Endothelial cell of umbilical vein (primary cell): ENCODE measurements at regions not wholly inside any gene's neighbourhood (a gene's known extent, or its start where the extent isn't known, plus 50 kb on each side); places are given as distances from the start of the nearest gene placed in this dataset.

ENCODE experiments used
- BruUV-seq: library from RNA; stranded (reverse); fragments of 400-500 nt; replicated peaks from 2 replicates; lab custom pipeline; 2021; lab: Mats Ljungman, UMichigan
- CTCF ChIA-PET: fragments of 300-600, 350-600 bp; sonication (Branson Sonifier 250); formaldehyde crosslinking; loops from one replicate; lab custom pipeline; 2021; ENCODE audit warnings: antibody characterized with exemption, inconsistent platforms; lab: Charles Lee
- POLR2A ChIA-PET: fragments of 300-600, 350-600 bp; sonication (Branson Sonifier 250); formaldehyde crosslinking; loops from one replicate; lab custom pipeline; 2021; ENCODE audit warnings: antibody characterized with exemption, inconsistent platforms; lab: Charles Lee
- DNase-seq: peaks from one replicate; pipeline ENCODE4 v3.0.0-alpha.2; 2011; ENCODE audit warnings: low read depth, low spot score
- FAIRE-seq: peaks from 2 replicates; lab custom pipeline; 2011; peaks lifted over from hg19 to GRCh38; lab: Jason Lieb, UNC
- H2AFZ ChIP-seq: 2 replicates; pipeline ENCODE4 v1.6.0; 2012; ENCODE audit warnings: low read depth, low read length, control low read depth, inconsistent platforms
- H3K27ac ChIP-seq: 2 replicates; pipeline ENCODE4 v1.5.1; 2011; ENCODE audit warnings: low read depth, mild to moderate bottlenecking, control low read depth, low read length, moderate library complexity; ENCODE audit not compliant: insufficient read depth
- H3K27me3 ChIP-seq, 2 experiments: 2 replicates each; pipeline versions ENCODE4 v1.6.0 to v1.6.1; 2011; ENCODE audit warnings: low read length in 2 of 2, mixed read lengths in 1 of 2; ENCODE audit not compliant: control insufficient read depth in 2 of 2, insufficient read depth in 2 of 2
- H3K36me3 ChIP-seq, 2 experiments: 2 replicates in 1 of 2; 3 replicates in 1 of 2; pipeline ENCODE4 v1.5.1; 2011; ENCODE audit warnings: low read length in 2 of 2, mild to moderate bottlenecking in 1 of 2, moderate library complexity in 1 of 2; ENCODE audit not compliant: control insufficient read depth in 2 of 2, insufficient read depth in 2 of 2; ENCODE audit errors: extremely low read depth in 1 of 2
- H3K4me1 ChIP-seq: 3 replicates; pipeline ENCODE4 v1.5.1; 2011; ENCODE audit warnings: mild to moderate bottlenecking, low read length; ENCODE audit not compliant: control insufficient read depth, insufficient read depth; ENCODE audit errors: extremely low read depth
- H3K4me2 ChIP-seq: 2 replicates; pipeline ENCODE4 v1.6.1; 2011; ENCODE audit warnings: low read length, control low read depth, mixed read lengths; ENCODE audit not compliant: insufficient read depth
- H3K4me3 ChIP-seq, 3 experiments: fragments of 200-600 bp in 1 of 3; sonication (generic), shearing (Covaris generic) in 1 of 3; replicated peaks in 1 of 3; 2 replicates each; pipeline ENCODE4 v1.5.1; 2011 to 2016; ENCODE audit warnings: control low read depth in 3 of 3, low read length in 3 of 3, mild to moderate bottlenecking in 2 of 3, inconsistent platforms in 1 of 3, low read depth in 1 of 3, moderate library complexity in 1 of 3; ENCODE audit not compliant: insufficient read depth in 1 of 3
- H3K79me2 ChIP-seq: 2 replicates; pipeline ENCODE4 v1.6.0; 2012; ENCODE audit warnings: low read length, inconsistent platforms; ENCODE audit not compliant: control insufficient read depth, insufficient read depth
- H3K9ac ChIP-seq: replicated peaks from 2 replicates; pipeline ENCODE3; 2011; ENCODE audit warnings: low read length, control low read depth; ENCODE audit not compliant: insufficient read depth; ENCODE audit errors: extremely low read depth
- H3K9me1 ChIP-seq: replicated peaks from 3 replicates; pipeline ENCODE4 v1.6.0; 2011; ENCODE audit warnings: mild to moderate bottlenecking, low read length; ENCODE audit not compliant: control insufficient read depth, insufficient read depth; ENCODE audit errors: extremely low read depth
- H3K9me3 ChIP-seq: replicated peaks from 2 replicates; pipeline ENCODE4 v1.5.1; 2012; ENCODE audit warnings: low read length, inconsistent platforms; ENCODE audit not compliant: control insufficient read depth, insufficient read depth
- H4K20me1 ChIP-seq: replicated peaks from 2 replicates; pipeline ENCODE3; 2011; ENCODE audit warnings: mild to moderate bottlenecking, low read length; ENCODE audit not compliant: control insufficient read depth, insufficient read depth; ENCODE audit errors: extremely low read depth
- EZH2 ChIP-seq: IDR thresholded peaks from 2 replicates; pipeline ENCODE4 v1.6.1; 2012; ENCODE audit warnings: borderline replicate concordance, low read depth, mild to moderate bottlenecking, moderate library complexity, low read length, inconsistent platforms; ENCODE audit not compliant: severe bottlenecking
- FOS ChIP-seq: IDR thresholded peaks from 2 replicates; pipeline ENCODE4 v1.6.1; 2011; ENCODE audit warnings: mild to moderate bottlenecking, low read length, moderate library complexity, borderline replicate concordance; ENCODE audit not compliant: insufficient read depth
- GATA2 ChIP-seq: IDR thresholded peaks from 2 replicates; pipeline ENCODE4 v1.7.0; 2011; ENCODE audit warnings: low read depth, mild to moderate bottlenecking, moderate library complexity, mixed read lengths, low read length; ENCODE audit not compliant: insufficient read length, insufficient read depth
- JUN ChIP-seq: IDR thresholded peaks from 2 replicates; pipeline ENCODE4 v1.6.1; 2011; ENCODE audit warnings: borderline replicate concordance, low read depth; ENCODE audit not compliant: insufficient read length, insufficient read depth
- MAX ChIP-seq: IDR thresholded peaks from 2 replicates; pipeline ENCODE4 v1.6.1; 2011; ENCODE audit not compliant: insufficient read depth, insufficient read length
- MYC ChIP-seq: IDR thresholded peaks from one replicate; pipeline ENCODE4 v1.6.1; 2011; ENCODE audit warnings: mild to moderate bottlenecking, low read depth, low read length
- POLR2A ChIP-seq: IDR thresholded peaks from 2 replicates; pipeline ENCODE4 v1.6.1; 2012; ENCODE audit warnings: low read depth, mild to moderate bottlenecking, control low read depth, low read length
- POLR2AphosphoS5 ChIP-seq: IDR thresholded peaks from 2 replicates; pipeline ENCODE4 v1.6.1; 2012; ENCODE audit warnings: low read depth, mild to moderate bottlenecking, control low read depth, low read length, moderate library complexity; ENCODE audit not compliant: insufficient read depth
- dilution Hi-C: fragments of 300-500 bp; cut with MboI; formaldehyde crosslinking; loops from one replicate; pipeline ENCODE4 v1.15.0; 2019; ENCODE audit warnings: low sequenced_read_pairs; ENCODE audit not compliant: extremely low pct_ligation_motif_present
- intact Hi-C: fragments of 100-400 bp; cut with micrococcal nuclease; formaldehyde crosslinking; loops from one replicate; pipeline ENCODE4 v1.10.0; 2022
- TF ChIP-seq, protein P1 (sequence below), 2 donors: IDR thresholded peaks; 1 replicate in 1 of 2; 2 replicates in 1 of 2; pipeline ENCODE4 v1.5.1; 2011; ENCODE audit warnings: low read length in 2 of 2, mild to moderate bottlenecking in 2 of 2, moderate library complexity in 2 of 2, control low read depth in 1 of 2, inconsistent platforms in 1 of 2, low read depth in 1 of 2; ENCODE audit not compliant: insufficient read depth in 1 of 2; ENCODE audit errors: extremely low read depth in 1 of 2

- no TSS peak for BruUV-seq
- CTCF ChIA-PET: no interaction called here
Measured at GRCh38 chr3:83633758-83634157, 1325.0 kb upstream of the CADM2 start.

DNA sequence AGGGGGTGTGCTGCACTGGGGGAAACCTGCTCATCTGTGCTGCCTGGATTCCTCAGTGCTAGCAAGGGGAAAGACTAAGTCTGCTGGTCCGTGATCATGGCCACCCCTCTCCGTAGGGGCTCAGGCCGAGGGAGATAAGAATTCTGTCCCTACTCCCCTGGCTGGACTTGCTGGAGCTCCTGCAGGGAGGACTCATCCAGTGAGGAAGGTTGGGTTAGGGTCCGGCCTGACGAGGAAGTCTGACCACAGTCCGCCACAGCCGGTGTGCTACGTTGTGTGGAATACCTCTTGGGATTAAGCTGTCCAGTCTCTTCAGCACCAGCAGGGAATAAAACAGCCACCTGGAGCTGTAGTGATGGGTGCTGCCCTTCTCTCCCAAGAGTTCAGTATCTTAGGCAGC is 1309.1 kb upstream of the CADM2 start:
- Histone ChIP-seq H3K4me2 (no peak overlapping the region), H3K9me3 (peaks cover 3% of the 10 kb centered on the region), H3K36me3 (no peaks in the 10 kb centered on the region), H2AFZ (no peak overlapping the region), H3K9ac (no peak overlapping the region), H3K4me1 (no peaks in the 10 kb centered on the region), H3K9me1 (no peaks in the 10 kb centered on the region), H3K27ac (no peak overlapping the region), H3K4me3 (no peak overlapping the region), H3K79me2 (no peaks in the 10 kb centered on the region), H4K20me1 (no peaks in the 10 kb centered on the region), H3K27me3 (no peaks in the 10 kb centered on the region)
- TF ChIP-seq EZH2 (no peak), FOS (no peak), POLR2AphosphoS5 (no peak), MAX (no peak), POLR2A (no peak), JUN (no peak), MYC (no peak), GATA2 (no peak)
- TF ChIP-seq, protein P1, sequence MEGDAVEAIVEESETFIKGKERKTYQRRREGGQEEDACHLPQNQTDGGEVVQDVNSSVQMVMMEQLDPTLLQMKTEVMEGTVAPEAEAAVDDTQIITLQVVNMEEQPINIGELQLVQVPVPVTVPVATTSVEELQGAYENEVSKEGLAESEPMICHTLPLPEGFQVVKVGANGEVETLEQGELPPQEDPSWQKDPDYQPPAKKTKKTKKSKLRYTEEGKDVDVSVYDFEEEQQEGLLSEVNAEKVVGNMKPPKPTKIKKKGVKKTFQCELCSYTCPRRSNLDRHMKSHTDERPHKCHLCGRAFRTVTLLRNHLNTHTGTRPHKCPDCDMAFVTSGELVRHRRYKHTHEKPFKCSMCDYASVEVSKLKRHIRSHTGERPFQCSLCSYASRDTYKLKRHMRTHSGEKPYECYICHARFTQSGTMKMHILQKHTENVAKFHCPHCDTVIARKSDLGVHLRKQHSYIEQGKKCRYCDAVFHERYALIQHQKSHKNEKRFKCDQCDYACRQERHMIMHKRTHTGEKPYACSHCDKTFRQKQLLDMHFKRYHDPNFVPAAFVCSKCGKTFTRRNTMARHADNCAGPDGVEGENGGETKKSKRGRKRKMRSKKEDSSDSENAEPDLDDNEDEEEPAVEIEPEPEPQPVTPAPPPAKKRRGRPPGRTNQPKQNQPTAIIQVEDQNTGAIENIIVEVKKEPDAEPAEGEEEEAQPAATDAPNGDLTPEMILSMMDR (IDR thresholded peaks at IDR 0.05; ENCODE audit: extremely low read depth in 1 of 2, insufficient read depth in 1 of 2, low read depth in 1 of 2, low read length in 2 of 2): no peak
- intact Hi-C loops: no loop called here
- BruUV-seq: no TSS peak
- ChIA-PET POLR2A (no interaction called here), CTCF (no interaction called here)
- DNase-seq (no peak), FAIRE-seq (no peak)
- dilution Hi-C loops: no loop called here

More at GRCh38 chr3:83633758-83634157, 1325.0 kb upstream of the CADM2 start:
- Histone ChIP-seq H3K4me1 (no peaks in the 10 kb centered on the region), H3K9me3 (peaks cover 3% of the 10 kb centered on the region), H3K36me3 (no peaks in the 10 kb centered on the region), H4K20me1 (no peaks in the 10 kb centered on the region), H3K27ac (no peak overlapping the region), H3K4me3 (no peak overlapping the region), H3K79me2 (no peaks in the 10 kb centered on the region), H2AFZ (no peak overlapping the region), H3K9ac (no peak overlapping the region), H3K27me3 (no peaks in the 10 kb centered on the region), H3K9me1 (no peaks in the 10 kb centered on the region), H3K4me2 (no peak overlapping the region)
- dilution Hi-C loops: no loop called here
- POLR2A ChIA-PET: no interaction called here
- no peak for DNase-seq
- no peak for FAIRE-seq
- no peak for TF ChIP-seq MYC
- TF ChIP-seq GATA2: no peak
- no peak for TF ChIP-seq POLR2AphosphoS5
- TF ChIP-seq, protein P1 (IDR thresholded peaks at IDR 0.05; ENCODE audit: extremely low read depth in 1 of 2, insufficient read depth in 1 of 2, low read depth in 1 of 2, low read length in 2 of 2): no peak
- intact Hi-C loops: no loop called here
